Right lobe of liver (tissue), 6 donors: ENCODE measurements at regions not wholly inside any gene's neighbourhood (a gene's known extent, or its start where the extent isn't known, plus 50 kb on each side); places are given as distances from the start of the nearest gene placed in this dataset.

Source experiments
- ATAC-seq, 4 donors: fragments of 200-7000 bp; cut with Tn5 transposase; one replicate each; pipeline ENCODE4 v1.9.1; 2020; ENCODE audit warnings: mild to moderate bottlenecking in 4 of 4, moderate library complexity in 4 of 4
- DNase-seq, 3 donors: peaks; one replicate each; pipeline ENCODE4 v3.0.0-alpha.2; 2020
- H3K27ac ChIP-seq, 3 donors: fragments of 200-600 bp; one replicate each; pipeline ENCODE4 v1.8.0; 2022
- H3K27me3 ChIP-seq, 2 donors: fragments of 200-600 bp; one replicate each; pipeline ENCODE4 v1.8.0; 2022
- H3K36me3 ChIP-seq, 4 donors: fragments of 200-600 bp; sonication (generic) in 1 of 4; one replicate each; pipeline versions ENCODE4 v1.5.1 to v1.8.0; 2017 to 2022; ENCODE audit warnings: control low read depth in 1 of 4
- H3K4me1 ChIP-seq, 4 donors: fragments of 200-600 bp; sonication (generic) in 1 of 4; one replicate each; pipeline versions ENCODE4 v1.5.1 to v1.8.0; 2017 to 2022; ENCODE audit warnings: control low read depth in 1 of 4
- H3K4me3 ChIP-seq, 3 donors: fragments of 200-600 bp; one replicate each; pipeline ENCODE4 v1.8.0; 2022
- H3K9me3 ChIP-seq, 4 donors: fragments of 200-600 bp; sonication (generic) in 1 of 4; one replicate each; pipeline versions ENCODE4 v1.5.1 to v1.8.0; 2017 to 2022; ENCODE audit warnings: control low read depth in 1 of 4
- CTCF ChIP-seq, 4 donors: fragments of 200-600 bp in 3 of 4; fragments of 450-650 bp in 1 of 4; IDR thresholded peaks; one replicate each; pipeline versions ENCODE4 v1.5.1 to v1.8.0; 2016 to 2022; ENCODE audit warnings: antibody characterized with exemption in 4 of 4, mild to moderate bottlenecking in 2 of 4
- POLR2A ChIP-seq: fragments of 450-650 bp; IDR thresholded peaks from one replicate; pipeline ENCODE4 v1.6.1; 2017; ENCODE audit warnings: antibody characterized with exemption, mild to moderate bottlenecking
- WGBS: methylation state at CpG from one replicate; pipeline ENCODE4 v1.1.6; 2018; ENCODE audit warnings: low coverage, low lambda C conversion rate; ENCODE audit not compliant: insufficient coverage; ENCODE audit errors: missing lambda C conversion rate; 5-methylcytosine and 5-hydroxymethylcytosine counted together
- intact Hi-C, 2 donors: fragments of 100-400 bp; cut with DNase I; formaldehyde crosslinking; loops; one replicate each; pipeline versions ENCODE4 v1.11.2 to v1.14.1; 2022
- donor health status: DM: no; HTN: yes; CAD: no.
- donor health status: DM: no; HTN: no; CAD: no.
- donor health status: DM: no; HTN: no; CAD: no.
- donor health status: DM: no; HTN: yes; CAD: no.
- donor health status: DM: no; HTN: yes; CAD: no.

GRCh38 chr18:77380695-77381094, 131.0 kb downstream of the GALR1 start:
- Histone ChIP-seq H3K27me3 (no peaks in the 10 kb centered on the region), H3K4me3 (no peak overlapping the region), H3K36me3 (no peaks in the 10 kb centered on the region), H3K4me1 (no peaks in the 10 kb centered on the region), H3K9me3 (no peaks in the 10 kb centered on the region), H3K27ac (no peak overlapping the region)
- WGBS = 55% methylated on average over 5 of the region's 5 CpGs
- no peak for ATAC-seq
- no peak for DNase-seq
- no peak for TF ChIP-seq POLR2A
- TF ChIP-seq CTCF (IDR thresholded peaks at IDR 0.05) = no peak
- intact Hi-C loops = no loop called here

- Histone ChIP-seq H3K27ac (peak overlapping the region in 2 of 3 donors; percentile 7 to 22), H3K4me3 (no peak overlapping the region), H3K9me3 (no peaks in the 10 kb centered on the region), H3K36me3 (no peaks in the 10 kb centered on the region), H3K4me1 (no peaks in the 10 kb centered on the region), H3K27me3 (no peaks in the 10 kb centered on the region)
- no peak for TF ChIP-seq CTCF (IDR thresholded peaks at IDR 0.05)
- no peak for TF ChIP-seq POLR2A
- intact Hi-C loops = no loop called here
- DNase-seq (no peak), ATAC-seq (peak in 3 of 4 donors; percentile 27 to 78 (median 72))
- 55% methylated on average over 5 of the region's 5 CpGs for WGBS
Measured at GRCh38 chr18:77392321-77392720, 142.7 kb downstream of the GALR1 start.

DNA sequence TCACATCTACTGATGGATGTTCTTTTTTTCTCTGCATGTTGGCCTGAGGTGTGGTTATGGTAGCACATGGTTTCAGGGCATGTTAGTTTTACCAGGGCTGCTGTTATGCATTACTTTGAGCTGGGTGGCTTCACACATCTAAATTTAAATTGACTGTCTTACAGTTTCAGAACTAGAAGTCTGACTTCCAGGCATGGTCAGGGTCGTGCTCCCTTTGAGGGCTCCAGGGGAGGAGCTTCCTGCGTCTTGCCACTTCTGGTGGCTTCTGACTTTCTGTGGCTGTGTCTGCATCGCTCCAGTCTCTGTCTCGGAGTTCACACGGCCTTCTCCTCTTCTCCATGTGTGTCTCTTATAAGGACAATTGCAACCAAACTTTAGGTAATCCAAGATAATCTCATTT, 143.9 kb downstream of the GALR1 start:
- no peak for TF ChIP-seq POLR2A
- H3K4me1 ChIP-seq = no peaks in the 10 kb centered on the region
- no peak overlapping the region for H3K4me3 ChIP-seq
- no peaks in the 10 kb centered on the region for H3K9me3 ChIP-seq
- H3K27ac ChIP-seq = no peak overlapping the region
- DNase-seq (no peak), ATAC-seq (no peak)
- intact Hi-C loops = no loop called here
- 43% methylated on average over 5 of the region's 5 CpGs for WGBS
- H3K36me3 ChIP-seq = no peaks in the 10 kb centered on the region
- no peaks in the 10 kb centered on the region for H3K27me3 ChIP-seq

GRCh38 chr18:77395953-77396352, 146.3 kb downstream of the GALR1 start:
- DNase-seq (no peak), ATAC-seq (no peak)
- no peaks in the 10 kb centered on the region for H3K27me3 ChIP-seq
- TF ChIP-seq POLR2A (no peak), CTCF (IDR thresholded peaks at IDR 0.05) (no peak)
- no peak overlapping the region for H3K27ac ChIP-seq
- H3K36me3 ChIP-seq = no peaks in the 10 kb centered on the region
- intact Hi-C loops = no loop called here
- no peaks in the 10 kb centered on the region for H3K9me3 ChIP-seq
- 45% methylated on average over 2 of the region's 2 CpGs for WGBS
- H3K4me1 ChIP-seq = no peaks in the 10 kb centered on the region
- H3K4me3 ChIP-seq = no peak overlapping the region

DNA sequence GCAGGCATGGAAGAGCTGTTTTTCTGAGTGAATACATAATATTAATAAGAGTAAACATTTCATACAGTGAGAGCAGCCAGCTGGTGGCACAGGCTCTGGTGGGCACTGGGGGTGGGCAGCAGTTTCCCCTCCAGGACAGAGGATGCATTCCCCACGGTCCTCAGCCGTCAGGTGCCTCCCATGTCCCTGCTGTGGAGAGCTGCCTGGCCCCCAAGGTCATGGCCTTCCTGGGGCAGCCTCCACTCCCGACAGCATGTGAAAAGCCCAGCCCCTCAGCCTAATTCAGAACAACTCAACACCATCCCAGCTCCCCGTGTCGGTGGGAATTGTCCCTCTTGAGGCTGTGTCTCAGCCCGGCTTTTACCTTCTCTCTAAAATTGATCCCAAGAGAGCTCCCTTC, 147.4 kb downstream of the GALR1 start:
- Histone ChIP-seq H3K27ac (no peak overlapping the region), H3K36me3 (no peaks in the 10 kb centered on the region), H3K4me3 (no peak overlapping the region), H3K4me1 (no peaks in the 10 kb centered on the region), H3K9me3 (no peaks in the 10 kb centered on the region), H3K27me3 (no peaks in the 10 kb centered on the region)
- TF ChIP-seq POLR2A (no peak), CTCF (IDR thresholded peaks at IDR 0.05) (no peak)
- peak in 1 of 4 donors; percentile 26 for ATAC-seq
- 61% methylated on average over 3 of the region's 6 CpGs for WGBS
- no peak for DNase-seq
- intact Hi-C loops = no loop called here
